ENCODE measurements at regions not wholly inside any gene's neighbourhood (a gene's known extent, or its start where the extent isn't known, plus 50 kb on each side); places are given as distances from the start of the nearest gene placed in this dataset.
"Not testable (repeated sequence)": the region's sequence is repeated elsewhere in the genome, so short reads cannot be mapped to it uniquely, and the experiment has no call there.

DNA sequence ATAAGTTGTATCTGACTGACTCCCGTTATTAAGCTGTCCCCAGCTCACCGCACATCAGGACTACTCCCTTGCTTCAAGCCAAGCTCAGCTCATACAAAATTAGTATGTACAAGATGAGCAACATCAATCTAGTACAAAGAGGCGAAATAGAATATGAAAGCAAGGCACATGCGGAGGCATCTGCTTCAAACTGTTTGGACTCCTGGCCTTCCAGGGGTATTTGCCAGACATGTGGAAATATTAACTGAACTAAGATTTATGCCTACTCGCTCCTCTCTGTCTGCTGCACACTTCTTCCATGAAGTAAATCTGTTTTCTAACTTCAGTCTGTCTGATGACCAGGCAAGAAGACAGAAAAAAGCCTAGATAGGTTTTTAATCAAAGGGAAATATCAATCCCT is 499.8 kb downstream of the PID1 start:
- no peaks in the 10 kb centered on the region for H3K9me3 ChIP-seq (ENCODE audit: low read depth)
- no peaks in the 10 kb centered on the region for H3K9me2 ChIP-seq (ENCODE audit: insufficient read depth)
- H3K4me2 ChIP-seq (ENCODE audit: unreplicated experiment), result no peak overlapping the region
- peaks cover 17% of the 10 kb centered on the region; the same call in 1 of the 2 replicates for H3K27me3 ChIP-seq (replicated peaks; ENCODE audit: insufficient read depth)
- H3K36me3 ChIP-seq (ENCODE audit: low read depth), result no peaks in the 10 kb centered on the region
- DNase-seq, result no peak
- H3K4me1 ChIP-seq (ENCODE audit: insufficient read depth), result peaks cover 28% of the 10 kb centered on the region
- no peak overlapping the region for H3K27ac ChIP-seq
- TF ChIP-seq EZH2phosphoT487 (IDR thresholded peaks at IDR 0.05; ENCODE audit: insufficient read depth, low read depth), result no peak
- no peak for TF ChIP-seq EZH2 (IDR thresholded peaks at IDR 0.05; ENCODE audit: insufficient read depth, poor library complexity, severe bottlenecking)
- H3K4me3 ChIP-seq, result no peak overlapping the region
- in situ Hi-C loops (cut with MboI), result no loop called here
- H3K9ac ChIP-seq, result no peak overlapping the region
- WGBS, 2 experiments (ENCODE audit: low coverage in 1 of 2, low lambda C conversion rate in 2 of 2, missing lambda C conversion rate in 2 of 2), result 77 to 79% methylated on average over 5 of the region's 5 CpGs
- H3K79me2 ChIP-seq (ENCODE audit: insufficient read depth), result no peaks in the 10 kb centered on the region
- H4K20me1 ChIP-seq (ENCODE audit: insufficient read depth), result no peaks in the 10 kb centered on the region
- H2AFZ ChIP-seq, result no peak overlapping the region
- H3F3A ChIP-seq (ENCODE audit: insufficient read depth), result peaks cover 15% of the 10 kb centered on the region

DNA sequence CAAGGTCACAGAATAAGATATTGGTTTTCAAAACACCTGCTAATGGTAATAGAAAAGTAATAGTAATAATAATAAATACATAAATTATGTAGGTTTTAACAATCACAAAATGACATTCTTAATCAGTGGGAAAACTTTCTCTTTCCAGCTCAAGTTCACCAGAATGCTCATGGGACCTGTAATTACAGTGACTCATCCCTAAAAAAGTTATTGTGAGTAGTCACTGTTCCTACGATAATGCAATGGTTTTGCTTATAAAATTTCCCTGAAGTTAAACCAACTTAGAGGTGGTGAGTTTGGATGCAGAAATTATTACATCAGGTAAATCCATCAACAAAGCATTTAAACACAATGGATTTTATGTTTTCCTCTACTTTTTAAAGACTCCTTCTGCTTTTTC is 502.3 kb downstream of the PID1 start:
- no peak overlapping the region for H3K9ac ChIP-seq
- H3K4me3 ChIP-seq, result no peak overlapping the region; the same call in 1 of the 2 replicates
- H4K20me1 ChIP-seq (ENCODE audit: insufficient read depth), result no peaks in the 10 kb centered on the region
- peaks cover 23% of the 10 kb centered on the region; the same call in 1 of the 2 replicates for H3K27me3 ChIP-seq (replicated peaks; ENCODE audit: insufficient read depth)
- H3K4me1 ChIP-seq (ENCODE audit: insufficient read depth), result peaks cover 28% of the 10 kb centered on the region
- H3K4me2 ChIP-seq (ENCODE audit: unreplicated experiment), result peak overlapping the region; percentile 61
- H3K9me2 ChIP-seq (ENCODE audit: insufficient read depth), result no peaks in the 10 kb centered on the region
- H3K36me3 ChIP-seq (ENCODE audit: low read depth), result no peaks in the 10 kb centered on the region
- peak; percentile 89 for DNase-seq
- no peak overlapping the region for H3K27ac ChIP-seq
- no peaks in the 10 kb centered on the region for H3K79me2 ChIP-seq (ENCODE audit: insufficient read depth)
- peaks cover 15% of the 10 kb centered on the region for H3F3A ChIP-seq (ENCODE audit: insufficient read depth)
- in situ Hi-C loops (cut with MboI), result no loop called here
- H3K9me3 ChIP-seq (ENCODE audit: low read depth), result no peaks in the 10 kb centered on the region
- no peak overlapping the region for H2AFZ ChIP-seq
- TF ChIP-seq EZH2 (IDR thresholded peaks at IDR 0.05; ENCODE audit: insufficient read depth, poor library complexity, severe bottlenecking), result no peak
- TF ChIP-seq EZH2phosphoT487 (IDR thresholded peaks at IDR 0.05; ENCODE audit: insufficient read depth, low read depth), result peak; percentile 97
- 0 to 4% methylated on average over 1 of the region's 1 CpG for WGBS, 2 experiments (ENCODE audit: low coverage in 1 of 2, low lambda C conversion rate in 2 of 2, missing lambda C conversion rate in 2 of 2)

DNA sequence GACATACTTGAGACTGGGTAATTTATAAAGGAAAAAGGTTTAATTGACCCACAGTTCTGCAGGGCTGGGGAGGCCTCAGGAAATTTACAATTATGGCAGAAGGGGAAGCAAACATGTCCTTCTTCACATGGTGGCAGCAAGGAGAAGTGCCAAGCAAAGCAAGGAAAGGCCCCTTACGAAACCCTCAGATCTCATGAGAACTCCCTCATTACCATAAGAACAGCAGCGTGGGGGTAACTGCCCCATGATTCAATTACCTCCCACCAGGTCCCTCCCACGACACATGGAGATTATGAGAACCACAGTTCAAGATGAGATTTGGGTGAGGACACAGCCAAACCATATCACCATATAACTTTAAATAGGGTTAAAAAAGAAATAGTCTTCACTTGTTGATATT is 502.9 kb downstream of the PID1 start:
- DNase-seq; H2AFZ ChIP-seq; H3K9ac ChIP-seq; H3K36me3 ChIP-seq (ENCODE audit: low read depth); H3K9me2 ChIP-seq (ENCODE audit: insufficient read depth); H3K79me2 ChIP-seq (ENCODE audit: insufficient read depth); H3K9me3 ChIP-seq (ENCODE audit: low read depth); in situ Hi-C loops (cut with MboI); H3K4me3 ChIP-seq; H3K27ac ChIP-seq; H4K20me1 ChIP-seq (ENCODE audit: insufficient read depth): not testable (repeated sequence)
- H3K27me3 ChIP-seq (replicated peaks; ENCODE audit: insufficient read depth), result peaks cover 23% of the 10 kb centered on the region; the same call in 1 of the 2 replicates
- H3K4me1 ChIP-seq (ENCODE audit: insufficient read depth), result peaks cover 28% of the 10 kb centered on the region
- 63 to 81% methylated on average over 3 of the region's 3 CpGs for WGBS, 2 experiments (ENCODE audit: low coverage in 1 of 2, low lambda C conversion rate in 2 of 2, missing lambda C conversion rate in 2 of 2)
- peak overlapping the region; percentile 2 for H3K4me2 ChIP-seq (ENCODE audit: unreplicated experiment)
- peaks cover 15% of the 10 kb centered on the region for H3F3A ChIP-seq (ENCODE audit: insufficient read depth)

DNA sequence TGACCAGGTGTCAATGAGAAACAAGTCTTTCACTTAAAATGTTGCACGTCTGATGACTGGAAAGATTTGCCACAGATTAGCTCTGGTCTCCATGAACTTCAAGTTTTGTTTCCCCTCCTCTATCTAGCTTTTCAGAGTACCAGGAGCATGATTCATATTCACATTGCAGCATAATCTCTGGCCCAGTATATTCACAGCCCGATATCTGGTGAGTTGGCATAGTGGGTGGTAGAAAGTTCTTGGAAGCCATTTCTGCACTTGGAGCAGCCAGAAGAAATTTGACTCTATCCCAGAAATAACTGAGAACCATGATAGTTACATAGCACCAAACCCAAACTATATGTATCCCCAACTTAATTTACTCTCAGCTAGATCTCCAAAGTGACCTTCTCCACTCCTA is 503.9 kb downstream of the PID1 start:
- H3K9me3 ChIP-seq (ENCODE audit: low read depth), result no peaks in the 10 kb centered on the region
- 0 out of 2 replicates have a peak overlapping the region, but pooled peaks have one; percentile 1 for H3K27ac ChIP-seq
- H3K9me2 ChIP-seq (ENCODE audit: insufficient read depth), result no peaks in the 10 kb centered on the region
- no peaks in the 10 kb centered on the region for H4K20me1 ChIP-seq (ENCODE audit: insufficient read depth)
- 30 to 34% methylated on average over 2 of the region's 2 CpGs for WGBS, 2 experiments (ENCODE audit: low coverage in 1 of 2, low lambda C conversion rate in 2 of 2, missing lambda C conversion rate in 2 of 2)
- H3K36me3 ChIP-seq (ENCODE audit: low read depth), result no peaks in the 10 kb centered on the region
- peaks cover 28% of the 10 kb centered on the region for H3K4me1 ChIP-seq (ENCODE audit: insufficient read depth)
- in situ Hi-C loops (cut with MboI), result no loop called here
- no peak overlapping the region for H2AFZ ChIP-seq
- no peak overlapping the region for H3K4me2 ChIP-seq (ENCODE audit: unreplicated experiment)
- TF ChIP-seq EZH2phosphoT487 (IDR thresholded peaks at IDR 0.05; ENCODE audit: insufficient read depth, low read depth) (no peak), EZH2 (IDR thresholded peaks at IDR 0.05; ENCODE audit: insufficient read depth, poor library complexity, severe bottlenecking) (no peak)
- H3K79me2 ChIP-seq (ENCODE audit: insufficient read depth), result no peaks in the 10 kb centered on the region
- H3K9ac ChIP-seq, result no peak overlapping the region
- no peak overlapping the region for H3K4me3 ChIP-seq
- peaks cover 15% of the 10 kb centered on the region for H3F3A ChIP-seq (ENCODE audit: insufficient read depth)
- DNase-seq, result peak; percentile 81
- H3K27me3 ChIP-seq (replicated peaks; ENCODE audit: insufficient read depth), result peaks cover 17% of the 10 kb centered on the region; the same call in 1 of the 2 replicates
